ENCODE measurements at regions not wholly inside any gene's neighbourhood (a gene's known extent, or its start where the extent isn't known, plus 50 kb on each side); places are given as distances from the start of the nearest gene placed in this dataset.

DNA sequence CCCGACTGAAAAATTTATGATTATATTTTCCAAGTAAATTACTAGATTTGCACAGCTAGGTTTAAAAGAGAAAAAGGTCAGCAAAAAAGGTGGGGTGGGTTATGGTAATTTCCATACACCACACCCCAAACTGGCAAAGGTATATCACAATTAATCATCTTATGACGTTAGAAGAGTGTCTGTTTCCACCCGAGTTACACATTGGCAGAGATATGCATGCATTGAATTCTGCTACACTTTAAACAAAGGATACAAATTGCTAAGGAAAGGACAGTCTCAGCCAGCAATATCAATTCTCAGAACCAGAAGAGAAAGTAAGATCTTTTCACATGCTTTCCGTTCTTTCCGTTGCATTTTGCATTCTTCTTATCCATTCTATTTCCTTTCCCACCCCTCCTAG lies 843.3 kb downstream of the GATA3 start:
- no peaks in the 10 kb centered on the region for H3K36me3 ChIP-seq (ENCODE audit: control insufficient read depth in 2 of 2, insufficient read depth in 2 of 2, low read length in 1 of 2)
- no peak overlapping the region for H3K4me3 ChIP-seq
- intact Hi-C loops (cut with micrococcal nuclease; ENCODE audit: unreplicated experiment) (no loop called here), in situ Hi-C loops (cut with MboI) (no loop called here)
- H3K9me3 ChIP-seq (replicated peaks; ENCODE audit: control insufficient read depth, insufficient read depth, low read length), result no peaks in the 10 kb centered on the region
- BruUV-seq (replicated peaks), result no TSS peak
- RAD21 ChIA-PET (ENCODE audit: unreplicated experiment), result no interaction called here
- FAIRE-seq (no peak), ATAC-seq (no peak), DNase-seq (ENCODE audit: low read depth, low spot score) (no peak)
- H3K27me3 ChIP-seq (replicated peaks in 1 of 2; ENCODE audit: control insufficient read depth in 2 of 2, insufficient read depth in 2 of 2, low read length in 1 of 2), result no peaks in the 10 kb centered on the region
- POLR2A ChIA-PET, result no interaction called here
- H4K20me1 ChIP-seq (ENCODE audit: control insufficient read depth, insufficient read depth), result no peaks in the 10 kb centered on the region
- H2AFZ ChIP-seq (ENCODE audit: control insufficient read depth, low read depth, low read length), result no peak overlapping the region
- CTCF ChIA-PET, result no interaction called here
- no peak overlapping the region for H3K4me2 ChIP-seq (ENCODE audit: control insufficient read depth, insufficient read depth)
- TF ChIP-seq ZNF274 (IDR thresholded peaks at IDR 0.05; ENCODE audit: insufficient read depth, insufficient read length), result no peak
- no peak overlapping the region for H3K27ac ChIP-seq (ENCODE audit: control insufficient read depth, insufficient read depth)
- 42% methylated on average over 5 of the region's 5 CpGs for whole genome bisulfite sequencing (ENCODE audit: insufficient coverage, insufficient replicate concordance, low lambda C conversion rate, missing lambda C conversion rate)
- H3K4me1 ChIP-seq (ENCODE audit: control insufficient read depth, insufficient read depth, low read length), result no peaks in the 10 kb centered on the region
- no peaks in the 10 kb centered on the region for H3K79me2 ChIP-seq (ENCODE audit: control insufficient read depth, insufficient read depth, low read length)
- SMC1A ChIA-PET (ENCODE audit: uncharacterized antibody, unreplicated experiment), result no interaction called here
- H3K9ac ChIP-seq (ENCODE audit: control insufficient read depth, insufficient read depth, low read length), result no peak overlapping the region

- ChIA-PET SMC1A (ENCODE audit: uncharacterized antibody, unreplicated experiment) (no interaction called here), RAD21 (ENCODE audit: unreplicated experiment) (no interaction called here), POLR2A (no interaction called here), CTCF (no interaction called here)
- ATAC-seq, result no peak
- Histone ChIP-seq H3K36me3 (ENCODE audit: control insufficient read depth in 2 of 2, insufficient read depth in 2 of 2, low read length in 1 of 2) (no peaks in the 10 kb centered on the region), H3K9me3 (replicated peaks; ENCODE audit: control insufficient read depth, insufficient read depth, low read length) (no peaks in the 10 kb centered on the region), H3K27ac (ENCODE audit: control insufficient read depth, insufficient read depth) (no peak overlapping the region), H3K4me1 (ENCODE audit: control insufficient read depth, insufficient read depth, low read length) (no peaks in the 10 kb centered on the region), H2AFZ (ENCODE audit: control insufficient read depth, low read depth, low read length) (no peak overlapping the region), H3K9ac (ENCODE audit: control insufficient read depth, insufficient read depth, low read length) (no peak overlapping the region), H3K4me3 (no peak overlapping the region), H4K20me1 (ENCODE audit: control insufficient read depth, insufficient read depth) (no peaks in the 10 kb centered on the region), H3K4me2 (ENCODE audit: control insufficient read depth, insufficient read depth) (no peak overlapping the region), H3K79me2 (ENCODE audit: control insufficient read depth, insufficient read depth, low read length) (no peaks in the 10 kb centered on the region), H3K27me3 (replicated peaks in 1 of 2; ENCODE audit: control insufficient read depth in 2 of 2, insufficient read depth in 2 of 2, low read length in 1 of 2) (no peaks in the 10 kb centered on the region)
- in situ Hi-C loops (cut with MboI), result no loop called here
- no TSS peak for BruUV-seq (replicated peaks)
- TF ChIP-seq NFIC (IDR thresholded peaks at IDR 0.05; ENCODE audit: low read depth, low read length) (no peak), SMAD1 (IDR thresholded peaks at IDR 0.05; ENCODE audit: low read depth, partially characterized antibody) (no peak), EZH2 (IDR thresholded peaks at IDR 0.05; ENCODE audit: borderline replicate concordance, control insufficient read depth, low read depth, low read length) (no peak), CEBPZ (IDR thresholded peaks at IDR 0.05; ENCODE audit: low read depth, low read length) (no peak), CHD1 (IDR thresholded peaks at IDR 0.05; ENCODE audit: low read depth, low read length) (no peak), MEF2B (IDR thresholded peaks at IDR 0.05; ENCODE audit: partially characterized antibody, poor library complexity, severe bottlenecking) (no peak), PAX8 (IDR thresholded peaks at IDR 0.05) (no peak), MYC (IDR thresholded peaks at IDR 0.05; ENCODE audit: insufficient read depth, insufficient read length, insufficient replicate concordance, low read length, severe bottlenecking) (no peak), MYB (IDR thresholded peaks at IDR 0.05; ENCODE audit: borderline replicate concordance, low read depth, low read length) (no peak), RAD51 (IDR thresholded peaks at IDR 0.05) (no peak), ESRRA (IDR thresholded peaks at IDR 0.05; ENCODE audit: low read length) (no peak), CREB1 (IDR thresholded peaks at IDR 0.05; ENCODE audit: low read depth) (no peak)
- TF ChIP-seq, protein P1, sequence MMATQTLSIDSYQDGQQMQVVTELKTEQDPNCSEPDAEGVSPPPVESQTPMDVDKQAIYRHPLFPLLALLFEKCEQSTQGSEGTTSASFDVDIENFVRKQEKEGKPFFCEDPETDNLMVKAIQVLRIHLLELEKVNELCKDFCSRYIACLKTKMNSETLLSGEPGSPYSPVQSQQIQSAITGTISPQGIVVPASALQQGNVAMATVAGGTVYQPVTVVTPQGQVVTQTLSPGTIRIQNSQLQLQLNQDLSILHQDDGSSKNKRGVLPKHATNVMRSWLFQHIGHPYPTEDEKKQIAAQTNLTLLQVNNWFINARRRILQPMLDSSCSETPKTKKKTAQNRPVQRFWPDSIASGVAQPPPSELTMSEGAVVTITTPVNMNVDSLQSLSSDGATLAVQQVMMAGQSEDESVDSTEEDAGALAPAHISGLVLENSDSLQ (IDR thresholded peaks at IDR 0.05), result no peak
- 17% methylated on average over 2 of the region's 2 CpGs for WGBS (ENCODE audit: insufficient coverage, insufficient replicate concordance, low lambda C conversion rate, missing lambda C conversion rate)
- FAIRE-seq, result no peak
- no peak for DNase-seq (ENCODE audit: low read depth, low spot score)
- intact Hi-C loops (cut with micrococcal nuclease; ENCODE audit: unreplicated experiment), result no loop called here
Observed at GRCh38 chr10:8898745-8899330, 844.4 kb downstream of the GATA3 start.
